Neural crest cell (in vitro differentiated cells): ENCODE measurements at regions not wholly inside any gene's neighbourhood (a gene's known extent, or its start where the extent isn't known, plus 50 kb on each side); places are given as distances from the start of the nearest gene placed in this dataset.

Source experiments
- DNase-seq: peaks from one replicate; pipeline ENCODE4 v3.0.0; 2021; ENCODE audit warnings: low read depth, mixed read lengths, low spot score
- H3K27ac Mint-ChIP-seq: one replicate; pipeline ENCODE4 v1.8.0; 2021; ENCODE audit warnings: mild to moderate bottlenecking, mixed read lengths; ENCODE audit not compliant: unreplicated experiment
- H3K27me3 Mint-ChIP-seq: 2 replicates; pipeline ENCODE4 v1.8.0; 2021; ENCODE audit warnings: low read depth, mild to moderate bottlenecking, mixed read lengths
- H3K36me3 Mint-ChIP-seq: 2 replicates; pipeline ENCODE4 v1.8.0; 2021; ENCODE audit warnings: low read depth, mild to moderate bottlenecking, mixed read lengths
- H3K4me1 Mint-ChIP-seq: 2 replicates; pipeline ENCODE4 v1.8.0; 2021; ENCODE audit warnings: mixed read lengths
- H3K4me3 Mint-ChIP-seq: one replicate; pipeline ENCODE4 v1.8.0; 2021; ENCODE audit warnings: mild to moderate bottlenecking, mixed read lengths
- H3K9me3 Mint-ChIP-seq: 2 replicates; pipeline ENCODE4 v1.8.0; 2021; ENCODE audit warnings: mixed read lengths
- CTCF ChIP-seq: fragments of 200-600 bp; sonication (generic); conservative IDR thresholded peaks from 2 replicates; pipeline ENCODE4 v1.5.0; 2021; ENCODE audit warnings: antibody characterized with exemption, mild to moderate bottlenecking

- no peak for DNase-seq
- Mint-ChIP-seq H3K36me3 (no peaks in the 10 kb centered on the region), H3K27me3 (peaks cover 10% of the 10 kb centered on the region), H3K4me1 (no peaks in the 10 kb centered on the region), H3K4me3 (no peak overlapping the region), H3K9me3 (peaks cover under 1% of the 10 kb centered on the region), H3K27ac (no peak overlapping the region)
- TF ChIP-seq CTCF, result no peak
These were observed 121.2 kb upstream of the GRIN3A start for GRCh38 chr9:101859620-101860019.

GRCh38 chr9:101858026-101858425 lies 119.6 kb upstream of the GRIN3A start:
- no peaks in the 10 kb centered on the region for H3K36me3 Mint-ChIP-seq
- no peak overlapping the region for H3K27ac Mint-ChIP-seq
- DNase-seq, result no peak
- TF ChIP-seq CTCF, result no peak
- H3K4me3 Mint-ChIP-seq, result no peak overlapping the region
- peaks cover 10% of the 10 kb centered on the region for H3K27me3 Mint-ChIP-seq
- no peaks in the 10 kb centered on the region for H3K4me1 Mint-ChIP-seq
- peaks cover 3% of the 10 kb centered on the region for H3K9me3 Mint-ChIP-seq

- no peaks in the 10 kb centered on the region for H3K27me3 Mint-ChIP-seq
- no peaks in the 10 kb centered on the region for H3K4me1 Mint-ChIP-seq
- no peaks in the 10 kb centered on the region for H3K36me3 Mint-ChIP-seq
- H3K27ac Mint-ChIP-seq, result no peak overlapping the region
- DNase-seq, result no peak
- H3K4me3 Mint-ChIP-seq, result no peak overlapping the region
- H3K9me3 Mint-ChIP-seq, result peaks cover 6% of the 10 kb centered on the region
- TF ChIP-seq CTCF, result no peak
These were observed 110.8 kb upstream of the GRIN3A start for GRCh38 chr9:101849102-101849707.

- Mint-ChIP-seq H3K4me3 (no peak overlapping the region), H3K27me3 (no peaks in the 10 kb centered on the region), H3K4me1 (no peaks in the 10 kb centered on the region), H3K36me3 (no peaks in the 10 kb centered on the region), H3K9me3 (peaks cover 6% of the 10 kb centered on the region), H3K27ac (no peak overlapping the region)
- TF ChIP-seq CTCF, result no peak
- DNase-seq, result no peak
These were observed 110.1 kb upstream of the GRIN3A start for GRCh38 chr9:101848485-101848919.

- no peak for DNase-seq
- H3K4me3 Mint-ChIP-seq, result no peak overlapping the region
- no peak for TF ChIP-seq CTCF
- H3K4me1 Mint-ChIP-seq, result no peaks in the 10 kb centered on the region
- no peaks in the 10 kb centered on the region for H3K9me3 Mint-ChIP-seq
- no peaks in the 10 kb centered on the region for H3K36me3 Mint-ChIP-seq
- H3K27ac Mint-ChIP-seq, result no peak overlapping the region
- H3K27me3 Mint-ChIP-seq, result no peaks in the 10 kb centered on the region
These were observed 107.7 kb upstream of the GRIN3A start for GRCh38 chr9:101846161-101846560.
